ENCODE measurements at regions not wholly inside any gene's neighbourhood (a gene's known extent, or its start where the extent isn't known, plus 50 kb on each side); places are given as distances from the start of the nearest gene placed in this dataset.

DNA sequence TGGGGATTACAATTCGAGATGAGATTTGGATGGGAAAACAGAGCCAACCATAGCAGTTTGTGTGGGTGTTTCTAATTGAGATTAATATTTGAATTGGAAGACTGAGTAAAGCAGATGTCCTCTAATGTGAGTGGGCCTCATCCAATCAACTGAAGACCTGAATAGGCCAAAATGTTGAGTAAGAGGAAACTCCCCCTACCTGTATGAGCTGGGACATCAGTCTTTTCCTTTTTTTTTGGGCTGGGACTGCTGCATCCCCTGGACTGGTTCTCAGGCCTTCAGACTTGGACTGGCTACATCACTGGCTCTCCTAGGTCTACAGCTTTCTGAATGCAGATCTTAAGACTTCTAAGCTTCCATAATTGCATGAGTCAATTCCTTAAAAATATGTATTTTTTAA, 144.1 kb downstream of the CD47 start (continued):
- TF ChIP-seq, protein P1, sequence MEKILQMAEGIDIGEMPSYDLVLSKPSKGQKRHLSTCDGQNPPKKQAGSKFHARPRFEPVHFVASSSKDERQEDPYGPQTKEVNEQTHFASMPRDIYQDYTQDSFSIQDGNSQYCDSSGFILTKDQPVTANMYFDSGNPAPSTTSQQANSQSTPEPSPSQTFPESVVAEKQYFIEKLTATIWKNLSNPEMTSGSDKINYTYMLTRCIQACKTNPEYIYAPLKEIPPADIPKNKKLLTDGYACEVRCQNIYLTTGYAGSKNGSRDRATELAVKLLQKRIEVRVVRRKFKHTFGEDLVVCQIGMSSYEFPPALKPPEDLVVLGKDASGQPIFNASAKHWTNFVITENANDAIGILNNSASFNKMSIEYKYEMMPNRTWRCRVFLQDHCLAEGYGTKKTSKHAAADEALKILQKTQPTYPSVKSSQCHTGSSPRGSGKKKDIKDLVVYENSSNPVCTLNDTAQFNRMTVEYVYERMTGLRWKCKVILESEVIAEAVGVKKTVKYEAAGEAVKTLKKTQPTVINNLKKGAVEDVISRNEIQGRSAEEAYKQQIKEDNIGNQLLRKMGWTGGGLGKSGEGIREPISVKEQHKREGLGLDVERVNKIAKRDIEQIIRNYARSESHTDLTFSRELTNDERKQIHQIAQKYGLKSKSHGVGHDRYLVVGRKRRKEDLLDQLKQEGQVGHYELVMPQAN (conservative IDR thresholded peaks at IDR 0.05) = no peak
- TF ChIP-seq TCF3 (IDR thresholded peaks at IDR 0.05; ENCODE audit: borderline replicate concordance, insufficient read depth, low read depth, low read length) (no peak), SREBF2 (IDR thresholded peaks at IDR 0.05; ENCODE audit: low read length) (no peak), RB1 (IDR thresholded peaks at IDR 0.05; ENCODE audit: borderline replicate concordance) (no peak), POLR2AphosphoS2 (IDR thresholded peaks at IDR 0.05; ENCODE audit: low read depth, low read length) (no peak), TCF7 (IDR thresholded peaks at IDR 0.05; ENCODE audit: borderline replicate concordance) (no peak), ZNF274 (IDR thresholded peaks at IDR 0.05; ENCODE audit: insufficient read depth, insufficient read length) (no peak)

DNA sequence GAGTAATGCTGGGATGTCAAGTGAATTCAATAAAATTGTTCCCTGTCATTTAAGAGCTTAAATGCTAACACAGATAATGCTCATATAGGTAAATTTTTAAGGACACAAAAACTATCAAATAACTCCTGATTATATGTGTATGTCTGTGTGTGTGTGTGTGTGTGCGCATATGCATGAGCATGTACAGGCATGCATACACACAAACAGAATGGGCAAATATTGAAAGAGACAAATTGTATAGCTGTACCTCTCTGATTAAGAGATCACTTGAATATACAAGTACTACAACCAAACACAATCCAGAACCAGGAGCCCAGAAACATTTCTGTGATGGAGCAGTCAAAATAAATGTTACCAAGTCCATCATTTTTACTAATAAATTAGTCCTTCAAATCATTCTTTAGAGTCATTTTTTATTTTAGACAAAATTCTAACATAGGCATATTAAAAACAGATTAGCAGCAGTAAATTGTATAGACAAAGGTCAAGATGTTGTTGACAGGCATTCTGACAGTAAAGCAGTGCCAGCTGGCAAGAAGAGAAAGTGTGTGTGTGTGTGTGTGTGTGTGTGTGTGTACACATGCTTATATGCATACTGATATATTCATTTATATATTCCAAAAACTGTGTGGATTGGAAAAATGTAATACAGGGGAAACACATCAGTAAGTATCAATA, 145.3 kb downstream of the CD47 start:
- H3K9ac ChIP-seq (ENCODE audit: control insufficient read depth, insufficient read depth, low read length) = no peak overlapping the region
- no TSS peak for BruUV-seq (replicated peaks)
- H3K9me3 ChIP-seq (replicated peaks; ENCODE audit: control insufficient read depth, insufficient read depth, low read length) = no peaks in the 10 kb centered on the region
- no peak overlapping the region for H3K4me2 ChIP-seq (ENCODE audit: control insufficient read depth, insufficient read depth)
- WGBS (ENCODE audit: insufficient coverage, insufficient replicate concordance, low lambda C conversion rate, missing lambda C conversion rate) = 83% methylated on average over 1 of the region's 1 CpG
- H3K4me3 ChIP-seq = no peak overlapping the region
- H2AFZ ChIP-seq (ENCODE audit: control insufficient read depth, low read depth, low read length) = no peak overlapping the region
- FAIRE-seq = no peak
- H4K20me1 ChIP-seq (ENCODE audit: control insufficient read depth, insufficient read depth) = no peaks in the 10 kb centered on the region
- H3K36me3 ChIP-seq (ENCODE audit: control insufficient read depth in 2 of 2, insufficient read depth in 2 of 2, low read length in 1 of 2) = no peaks in the 10 kb centered on the region
- no peak for ATAC-seq
- H3K79me2 ChIP-seq (ENCODE audit: control insufficient read depth, insufficient read depth, low read length) = no peaks in the 10 kb centered on the region
- RAD21 ChIA-PET (ENCODE audit: unreplicated experiment) = no interaction called here
- in situ Hi-C loops (cut with MboI) (no loop called here), intact Hi-C loops (cut with micrococcal nuclease; ENCODE audit: unreplicated experiment) (no loop called here)
- CTCF ChIA-PET = interaction anchor here (0.6 to 1.6 kb wide), 4 partner anchors 10 to 376 kb away, joined by 3 to 4 read pairs (median 4); no protein-coding TSS in a partner anchor
- no peaks in the 10 kb centered on the region for H3K4me1 ChIP-seq (ENCODE audit: control insufficient read depth, insufficient read depth, low read length)
- SMC1A ChIA-PET (ENCODE audit: uncharacterized antibody, unreplicated experiment) = interaction anchor here (0.7 to 1.2 kb wide), 3 partner anchors 12 to 376 kb away, joined by 3 read pairs; no protein-coding TSS in a partner anchor
- H3K27me3 ChIP-seq (replicated peaks in 1 of 2; ENCODE audit: control insufficient read depth in 2 of 2, insufficient read depth in 2 of 2, low read length in 1 of 2) = no peaks in the 10 kb centered on the region
- no peak for DNase-seq (ENCODE audit: low read depth, low spot score)
- POLR2A ChIA-PET = interaction anchor here (0.7 kb wide), 1 partner anchor 402 kb away, joined by 3 read pairs; no protein-coding TSS in a partner anchor
- TF ChIP-seq, protein P2, sequence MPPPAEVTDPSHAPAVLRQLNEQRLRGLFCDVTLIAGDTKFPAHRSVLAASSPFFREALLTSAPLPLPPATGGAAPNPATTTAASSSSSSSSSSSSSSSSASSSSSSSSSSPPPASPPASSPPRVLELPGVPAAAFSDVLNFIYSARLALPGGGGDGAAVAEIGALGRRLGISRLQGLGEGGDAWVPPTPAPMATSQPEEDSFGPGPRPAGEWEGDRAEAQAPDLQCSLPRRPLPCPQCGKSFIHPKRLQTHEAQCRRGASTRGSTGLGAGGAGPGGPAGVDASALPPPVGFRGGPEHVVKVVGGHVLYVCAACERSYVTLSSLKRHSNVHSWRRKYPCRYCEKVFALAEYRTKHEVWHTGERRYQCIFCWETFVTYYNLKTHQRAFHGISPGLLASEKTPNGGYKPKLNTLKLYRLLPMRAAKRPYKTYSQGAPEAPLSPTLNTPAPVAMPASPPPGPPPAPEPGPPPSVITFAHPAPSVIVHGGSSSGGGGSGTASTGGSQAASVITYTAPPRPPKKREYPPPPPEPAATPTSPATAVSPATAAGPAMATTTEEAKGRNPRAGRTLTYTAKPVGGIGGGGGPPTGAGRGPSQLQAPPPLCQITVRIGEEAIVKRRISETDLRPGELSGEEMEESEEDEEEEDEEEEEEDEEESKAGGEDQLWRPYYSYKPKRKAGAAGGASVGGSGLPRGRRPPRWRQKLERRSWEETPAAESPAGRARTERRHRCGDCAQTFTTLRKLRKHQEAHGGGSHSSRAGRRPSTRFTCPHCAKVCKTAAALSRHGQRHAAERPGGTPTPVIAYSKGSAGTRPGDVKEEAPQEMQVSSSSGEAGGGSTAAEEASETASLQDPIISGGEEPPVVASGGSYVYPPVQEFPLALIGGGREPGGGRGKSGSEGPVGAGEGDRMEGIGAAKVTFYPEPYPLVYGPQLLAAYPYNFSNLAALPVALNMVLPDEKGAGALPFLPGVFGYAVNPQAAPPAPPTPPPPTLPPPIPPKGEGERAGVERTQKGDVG (CRISPR knock-in tag; IDR thresholded peaks at IDR 0.05) = no peak
- TF ChIP-seq MXI1 (IDR thresholded peaks at IDR 0.05; ENCODE audit: low read depth, low read length) = no peak
- no peak for TF ChIP-seq TCF12 (IDR thresholded peaks at IDR 0.05; ENCODE audit: low read depth, low read length)
- TF ChIP-seq TBL1XR1 (IDR thresholded peaks at IDR 0.05; ENCODE audit: low read depth, low read length) = no peak
- TF ChIP-seq, protein P3, sequence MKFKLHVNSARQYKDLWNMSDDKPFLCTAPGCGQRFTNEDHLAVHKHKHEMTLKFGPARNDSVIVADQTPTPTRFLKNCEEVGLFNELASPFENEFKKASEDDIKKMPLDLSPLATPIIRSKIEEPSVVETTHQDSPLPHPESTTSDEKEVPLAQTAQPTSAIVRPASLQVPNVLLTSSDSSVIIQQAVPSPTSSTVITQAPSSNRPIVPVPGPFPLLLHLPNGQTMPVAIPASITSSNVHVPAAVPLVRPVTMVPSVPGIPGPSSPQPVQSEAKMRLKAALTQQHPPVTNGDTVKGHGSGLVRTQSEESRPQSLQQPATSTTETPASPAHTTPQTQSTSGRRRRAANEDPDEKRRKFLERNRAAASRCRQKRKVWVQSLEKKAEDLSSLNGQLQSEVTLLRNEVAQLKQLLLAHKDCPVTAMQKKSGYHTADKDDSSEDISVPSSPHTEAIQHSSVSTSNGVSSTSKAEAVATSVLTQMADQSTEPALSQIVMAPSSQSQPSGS (IDR thresholded peaks at IDR 0.05; ENCODE audit: low read length) = no peak
- TF ChIP-seq, protein P4, sequence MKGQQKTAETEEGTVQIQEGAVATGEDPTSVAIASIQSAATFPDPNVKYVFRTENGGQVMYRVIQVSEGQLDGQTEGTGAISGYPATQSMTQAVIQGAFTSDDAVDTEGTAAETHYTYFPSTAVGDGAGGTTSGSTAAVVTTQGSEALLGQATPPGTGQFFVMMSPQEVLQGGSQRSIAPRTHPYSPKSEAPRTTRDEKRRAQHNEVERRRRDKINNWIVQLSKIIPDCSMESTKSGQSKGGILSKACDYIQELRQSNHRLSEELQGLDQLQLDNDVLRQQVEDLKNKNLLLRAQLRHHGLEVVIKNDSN (IDR thresholded peaks at IDR 0.05; ENCODE audit: borderline replicate concordance, extremely low read length, insufficient read depth, low read depth, low read length) = no peak
- TF ChIP-seq NFYA (IDR thresholded peaks at IDR 0.05; ENCODE audit: borderline replicate concordance, low read depth, low read length) = no peak
- TF ChIP-seq STAT1 (conservative IDR thresholded peaks at IDR 0.05) = no peak
- TF ChIP-seq WRNIP1 (IDR thresholded peaks at IDR 0.05; ENCODE audit: borderline replicate concordance, low read depth, low read length) = no peak
- no peak overlapping the region for H3K27ac ChIP-seq (ENCODE audit: control insufficient read depth, insufficient read depth)

Measured in GM12878 (cell line).